ENCODE measurements at regions not wholly inside any gene's neighbourhood (a gene's known extent, or its start where the extent isn't known, plus 50 kb on each side); places are given as distances from the start of the nearest gene placed in this dataset.

DNA sequence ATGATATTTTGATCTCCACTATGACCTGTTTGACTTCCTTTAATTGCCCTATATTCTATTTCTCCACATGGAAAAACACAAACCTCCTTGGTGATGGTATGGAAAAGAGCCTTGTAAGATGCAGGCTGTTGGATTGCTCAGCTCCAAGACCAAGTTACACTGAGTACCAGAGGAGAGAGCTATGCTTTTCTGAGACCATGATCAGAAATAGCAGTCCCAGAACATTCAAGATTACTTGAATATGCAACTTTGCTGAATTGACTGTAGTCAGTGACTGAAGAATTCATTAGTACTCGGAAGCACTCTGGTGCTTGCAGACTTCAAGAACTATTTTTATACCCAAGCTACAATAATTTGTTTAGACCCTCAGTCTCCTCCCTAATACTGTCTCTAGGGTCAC, 310.6 kb upstream of the FSIP2 start:
- H3K18ac ChIP-seq (ENCODE audit: extremely low read depth, low read length): no peak overlapping the region
- H3K4me2 ChIP-seq (ENCODE audit: insufficient read depth in 1 of 2, low read depth in 2 of 2, low read length in 2 of 2): no peak overlapping the region
- WGBS, 2 experiments (ENCODE audit: extremely low coverage in 1 of 2, insufficient coverage in 1 of 2, insufficient read length in 1 of 2, insufficient replicate concordance in 2 of 2, low coverage in 1 of 2, low lambda C conversion rate in 2 of 2, missing lambda C conversion rate in 1 of 2): 0% methylated on average over 1 of the region's 1 CpG; no CpG with 5 or more reads in 1 of the 2 experiments
- H2AFZ ChIP-seq (ENCODE audit: low read length): no peak overlapping the region
- H4K5ac ChIP-seq (ENCODE audit: insufficient read length, low read depth, low read length): no peak overlapping the region
- no peaks in the 10 kb centered on the region for H3K79me1 ChIP-seq (ENCODE audit: low read depth, low read length)
- no peaks in the 10 kb centered on the region for H3K23me2 ChIP-seq (ENCODE audit: low read depth, low read length)
- FAIRE-seq: no peak
- no peak overlapping the region for H2AK5ac ChIP-seq (ENCODE audit: low read depth, low read length)
- H3K9me3 ChIP-seq (ENCODE audit: insufficient read depth in 2 of 2, low read depth in 1 of 2, low read length in 1 of 2): no peaks in the 10 kb centered on the region
- H4K91ac ChIP-seq (replicated peaks; ENCODE audit: insufficient read length, low read length): no peak overlapping the region
- peaks cover 0 to 50% of the 10 kb centered on the region in 2 experiments; a peak in 2 of 4 replicates for H3K79me2 ChIP-seq (ENCODE audit: control insufficient read depth in 1 of 2, insufficient read depth in 2 of 2, low read length in 2 of 2)
- H2BK15ac ChIP-seq (ENCODE audit: low read length): no peak overlapping the region
- H3K9ac ChIP-seq (replicated peaks in 1 of 4; ENCODE audit: extremely low read depth in 1 of 4, low read depth in 3 of 4, low read length in 3 of 4): peak overlapping the region in 2 of 4 experiments; percentile 1 to 11; a peak in 1 of 7 replicates
- no peak overlapping the region for H2BK12ac ChIP-seq (ENCODE audit: low read depth, low read length)
- no peak overlapping the region for H3K14ac ChIP-seq (ENCODE audit: insufficient read length)
- no peak overlapping the region for H2BK5ac ChIP-seq (ENCODE audit: low read depth, low read length)
- H4K20me1 ChIP-seq (replicated peaks in 1 of 2; ENCODE audit: control insufficient read depth in 1 of 2, insufficient read depth in 2 of 2, low read length in 2 of 2): no peaks in the 10 kb centered on the region
- H3K4ac ChIP-seq (replicated peaks; ENCODE audit: insufficient read length, low read depth, low read length): no peak overlapping the region
- H3K23ac ChIP-seq (ENCODE audit: insufficient read length): no peak overlapping the region
- H2BK120ac ChIP-seq (replicated peaks; ENCODE audit: low read depth, low read length): no peak overlapping the region
- ChIA-PET POLR2A (ENCODE audit: partially characterized antibody) (no interaction called here), CTCF (ENCODE audit: partially characterized antibody) (no interaction called here)
- no peaks in the 10 kb centered on the region for H3K36me3 ChIP-seq (ENCODE audit: control insufficient read depth in 2 of 4, insufficient read depth in 4 of 4, low read length in 3 of 4)
- no peak for DNase-seq (ENCODE audit: low read depth in 1 of 2, low spot score in 2 of 2)
- H3K56ac ChIP-seq (replicated peaks; ENCODE audit: insufficient read length, low read depth, low read length): no peak overlapping the region
- H3K27me3 ChIP-seq (replicated peaks in 1 of 4; ENCODE audit: control insufficient read depth in 3 of 4, extremely low read depth in 1 of 4, insufficient read depth in 3 of 4, low read length in 3 of 4): no peaks in the 10 kb centered on the region
- no peak overlapping the region for H3K27ac ChIP-seq (ENCODE audit: low read depth, low read length)
- H4K8ac ChIP-seq (ENCODE audit: extremely low read depth, insufficient read depth, low read length): no peak overlapping the region
- H3K4me3 ChIP-seq (ENCODE audit: extremely low read depth in 1 of 4, insufficient read depth in 2 of 4, low read depth in 3 of 4, low read length in 4 of 4): no peak overlapping the region
- H3K4me1 ChIP-seq (replicated peaks in 1 of 4; ENCODE audit: control insufficient read depth in 3 of 4, insufficient read depth in 4 of 4, low read length in 3 of 4): peaks cover 0 to 4% (median 0%) of the 10 kb centered on the region in 4 experiments; a peak in 1 of 7 replicates
- no peak overlapping the region for H2BK20ac ChIP-seq (ENCODE audit: low read length)
- TF ChIP-seq CTBP2 (IDR thresholded peaks at IDR 0.05; ENCODE audit: borderline replicate concordance, insufficient read depth, insufficient read length, low read length) (no peak), RAD21 (IDR thresholded peaks at IDR 0.05 in 1 of 2, conservative IDR thresholded peaks at IDR 0.05 in 1 of 2; ENCODE audit: low read depth in 2 of 2, low read length in 2 of 2) (no peak), JUND (IDR thresholded peaks at IDR 0.05; ENCODE audit: low read length) (no peak), RNF2 (IDR thresholded peaks at IDR 0.05; ENCODE audit: borderline replicate concordance, low read depth, low read length, missing control alignments, poor library complexity, severe bottlenecking) (no peak), BACH1 (IDR thresholded peaks at IDR 0.05; ENCODE audit: low read length) (no peak), GABPA (IDR thresholded peaks at IDR 0.05; ENCODE audit: borderline replicate concordance, insufficient read depth, low read length) (no peak), FOSL1 (IDR thresholded peaks at IDR 0.05; ENCODE audit: insufficient read depth, low read depth, low read length) (no peak), CHD1 (IDR thresholded peaks at IDR 0.05; ENCODE audit: low read depth, low read length) (no peak), RXRA (IDR thresholded peaks at IDR 0.05; ENCODE audit: insufficient read depth, low read depth, low read length) (no peak), TCF12 (IDR thresholded peaks at IDR 0.05; ENCODE audit: low read depth, low read length) (no peak), ASH2L (IDR thresholded peaks at IDR 0.05; ENCODE audit: low read length) (no peak), HDAC6 (IDR thresholded peaks at IDR 0.05; ENCODE audit: low read depth, low read length) (no peak)
- TF ChIP-seq, protein P1, sequence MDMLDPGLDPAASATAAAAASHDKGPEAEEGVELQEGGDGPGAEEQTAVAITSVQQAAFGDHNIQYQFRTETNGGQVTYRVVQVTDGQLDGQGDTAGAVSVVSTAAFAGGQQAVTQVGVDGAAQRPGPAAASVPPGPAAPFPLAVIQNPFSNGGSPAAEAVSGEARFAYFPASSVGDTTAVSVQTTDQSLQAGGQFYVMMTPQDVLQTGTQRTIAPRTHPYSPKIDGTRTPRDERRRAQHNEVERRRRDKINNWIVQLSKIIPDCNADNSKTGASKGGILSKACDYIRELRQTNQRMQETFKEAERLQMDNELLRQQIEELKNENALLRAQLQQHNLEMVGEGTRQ (IDR thresholded peaks at IDR 0.05; ENCODE audit: low read length): no peak

Data from H1 (cell line).